Prostate gland (tissue), 2 donors: ENCODE measurements at regions not wholly inside any gene's neighbourhood (a gene's known extent, or its start where the extent isn't known, plus 50 kb on each side); places are given as distances from the start of the nearest gene placed in this dataset.

Source experiments
- CTCF ChIP-seq, 4 experiments: fragments of 200-600 bp in 2 of 4; fragments of 450-650 bp in 2 of 4; sonication (generic) in 2 of 4; IDR thresholded peaks; 1 replicate in 3 of 4; 2 replicates in 1 of 4; pipeline ENCODE4 v1.5.1; 2016 to 2019; ENCODE audit warnings: antibody characterized with exemption in 4 of 4, mild to moderate bottlenecking in 2 of 4, moderate library complexity in 2 of 4
- POLR2AphosphoS5 ChIP-seq: sonication (generic); formaldehyde crosslinking; IDR thresholded peaks from one replicate; pipeline ENCODE4 v1.6.1; 2017; ENCODE audit warnings: antibody characterized with exemption

- TF ChIP-seq CTCF (IDR thresholded peaks at IDR 0.05) (no peak), POLR2AphosphoS5 (peak; percentile 67)
Measured at GRCh38 chr10:33534416-33534815, 199.9 kb upstream of the NRP1 start.
